ENCODE measurements at regions not wholly inside any gene's neighbourhood (a gene's known extent, or its start where the extent isn't known, plus 50 kb on each side); places are given as distances from the start of the nearest gene placed in this dataset.

DNA sequence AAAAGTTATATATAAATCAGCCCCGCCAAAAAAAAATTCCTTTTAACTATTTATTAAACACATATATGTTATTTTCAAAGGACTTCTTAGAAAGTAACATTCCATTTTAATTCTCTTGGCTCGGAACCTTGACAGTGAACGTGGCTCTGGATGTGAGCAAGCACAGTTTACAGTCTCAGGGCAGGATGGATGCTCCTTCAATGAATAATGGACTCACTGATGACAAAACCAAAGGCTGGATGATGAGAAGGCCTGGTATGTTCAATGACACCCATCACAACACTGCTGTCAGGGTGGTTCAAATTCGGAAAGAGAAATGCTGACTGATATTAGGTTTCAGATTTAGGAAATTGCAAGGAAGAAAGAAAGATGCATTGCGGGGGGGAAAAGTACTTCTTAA, 148.8 kb downstream of the SIPA1L2 start:
- no peak for DNase-seq (ENCODE audit: low spot score)

DNA sequence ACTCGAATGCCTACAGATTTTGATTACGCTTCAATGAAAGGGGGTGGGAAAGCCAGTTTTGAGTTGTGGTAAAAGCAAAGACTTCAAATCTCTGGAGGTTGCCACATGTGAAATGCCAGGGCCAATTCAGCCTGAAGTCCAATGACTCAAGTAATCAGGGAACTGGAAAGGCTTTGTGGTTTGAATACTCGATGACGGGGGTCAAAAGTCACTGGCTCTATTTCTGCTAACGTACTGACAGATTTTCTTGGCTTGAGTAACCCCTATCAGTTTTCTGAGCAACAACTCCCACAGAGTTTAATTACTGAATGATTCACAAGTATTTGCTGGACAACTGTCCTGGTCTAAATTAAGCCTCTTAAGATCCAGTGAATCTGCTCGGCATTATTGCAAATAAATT, 152.2 kb downstream of the SIPA1L2 start:
- peak; percentile 86 for DNase-seq (ENCODE audit: low spot score)

DNA sequence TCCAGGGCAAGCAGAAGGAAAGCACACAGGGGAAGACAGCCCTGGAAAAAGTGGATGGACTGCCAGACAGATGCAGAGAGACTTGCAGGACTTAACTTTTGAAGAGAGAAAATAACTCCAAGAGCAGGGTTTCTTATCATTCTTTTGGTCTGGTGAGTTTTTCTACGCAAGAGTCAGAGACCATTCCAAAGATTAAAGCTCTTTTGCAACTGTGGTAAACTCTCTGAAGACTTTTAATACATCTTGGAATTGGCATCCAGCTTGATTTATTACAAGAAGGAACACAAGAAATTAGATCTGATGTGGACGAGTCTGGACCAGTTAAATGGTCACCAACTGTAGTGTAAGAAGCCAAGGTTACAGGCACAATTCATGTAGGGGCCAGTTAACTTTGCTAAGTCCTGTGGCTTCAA, 153.4 kb downstream of the SIPA1L2 start:
- peak; percentile 90 for DNase-seq (ENCODE audit: low spot score)

DNA sequence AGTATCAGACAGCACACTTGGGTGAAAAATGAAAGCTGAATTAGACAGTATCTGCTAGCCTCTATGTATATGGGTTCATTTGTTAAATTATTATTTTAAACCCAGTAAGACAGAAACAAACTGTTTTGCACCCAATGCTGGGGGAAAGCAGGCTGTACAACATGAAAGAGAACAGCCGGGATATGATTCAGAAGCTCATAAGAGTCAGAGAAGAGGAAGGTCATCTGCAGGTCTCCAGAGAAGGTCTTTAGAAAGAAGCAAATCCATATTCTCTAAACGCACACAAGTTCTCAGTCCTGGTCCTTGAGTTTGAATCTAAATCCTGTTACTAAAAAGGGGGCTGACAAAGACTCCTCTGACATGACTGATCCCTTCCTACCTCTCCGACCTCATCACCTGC, 155.1 kb downstream of the SIPA1L2 start:
- peak; percentile 48 for DNase-seq (ENCODE audit: low spot score)

DNA sequence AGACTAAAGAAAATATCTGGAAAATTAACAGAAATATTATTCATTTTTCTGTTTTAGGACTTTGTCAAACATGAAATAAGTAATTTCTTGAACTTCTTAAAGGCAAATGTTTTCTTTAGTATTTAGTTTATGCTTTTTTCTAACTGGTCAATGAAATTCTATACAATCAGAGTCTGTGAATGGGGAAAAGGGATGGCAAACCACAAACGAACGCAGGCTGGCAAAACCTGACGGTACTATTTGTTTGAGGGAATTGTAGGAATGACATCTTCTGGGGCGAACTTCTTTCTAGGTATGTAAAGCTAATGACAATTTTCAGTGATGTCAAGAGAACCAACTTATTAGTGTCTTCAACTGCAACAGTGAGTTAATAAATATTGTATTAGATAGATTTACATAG, 156.0 kb downstream of the SIPA1L2 start:
- DNase-seq (ENCODE audit: low spot score): no peak

DNA sequence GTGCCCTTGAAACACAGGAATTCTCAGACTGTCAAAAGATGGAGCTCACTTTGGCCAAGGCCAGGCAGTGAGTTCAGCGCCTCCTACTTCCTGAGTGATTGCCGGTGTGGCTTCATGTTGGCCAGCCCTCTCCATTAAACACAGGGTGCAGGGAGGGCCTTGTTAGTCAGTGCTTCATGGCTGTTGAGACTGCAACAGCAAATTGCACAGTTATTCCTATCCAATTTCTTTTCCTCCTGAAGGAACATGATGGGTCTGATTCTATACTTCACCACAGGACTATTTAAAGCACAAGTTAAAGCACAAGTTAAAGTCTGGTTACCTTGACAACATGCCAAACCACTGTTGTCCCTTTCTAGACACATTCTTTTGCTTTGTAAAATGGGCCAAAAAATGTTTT, 156.6 kb downstream of the SIPA1L2 start:
- DNase-seq (ENCODE audit: low spot score): peak; percentile 63

DNA sequence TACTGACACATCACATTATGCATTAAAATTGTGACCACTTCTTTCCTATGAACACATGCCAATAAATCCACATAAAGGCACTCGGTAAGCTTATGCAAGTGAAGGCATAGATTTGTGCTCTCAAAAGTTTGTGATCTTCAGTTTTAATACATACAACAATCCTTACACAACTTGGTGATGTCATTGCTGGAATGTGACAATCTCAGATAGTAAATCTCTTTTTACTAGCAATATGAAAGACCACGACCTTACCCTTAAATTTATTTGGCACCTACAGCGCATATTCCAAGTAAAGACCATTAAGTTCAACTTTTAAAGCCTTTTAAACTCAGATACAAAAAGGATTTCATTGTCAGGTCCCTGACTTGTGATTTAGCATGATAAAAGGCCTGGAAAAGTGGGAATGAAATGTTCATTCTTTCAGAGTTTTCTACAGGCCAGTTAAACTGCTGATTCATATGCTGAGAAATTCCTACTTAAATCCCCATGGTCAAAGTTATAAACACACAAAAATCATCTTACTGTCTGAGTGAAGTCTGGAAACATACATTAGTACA, 157.4 kb downstream of the SIPA1L2 start:
- peak; percentile 93 for DNase-seq (ENCODE audit: low spot score)

DNA sequence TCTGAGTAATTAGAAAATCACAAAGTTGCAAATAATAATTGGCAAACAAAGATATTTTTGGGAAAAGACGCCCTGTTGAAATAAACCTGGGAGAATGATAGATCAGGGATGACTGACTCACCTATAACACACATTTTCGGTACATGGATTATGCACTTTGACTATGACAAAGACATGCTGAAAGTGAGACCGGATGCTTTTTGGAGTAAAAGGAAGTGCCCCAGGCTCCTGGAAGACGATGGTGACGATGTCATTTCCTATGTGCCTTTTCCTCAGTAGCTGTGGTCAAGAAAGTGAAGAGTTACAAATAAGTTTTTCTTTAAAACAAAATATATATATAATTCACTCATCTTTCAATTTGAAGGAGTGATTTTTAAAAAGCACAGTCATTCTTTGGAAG, 158.7 kb downstream of the SIPA1L2 start:
- no peak for DNase-seq (ENCODE audit: low spot score)

DNA sequence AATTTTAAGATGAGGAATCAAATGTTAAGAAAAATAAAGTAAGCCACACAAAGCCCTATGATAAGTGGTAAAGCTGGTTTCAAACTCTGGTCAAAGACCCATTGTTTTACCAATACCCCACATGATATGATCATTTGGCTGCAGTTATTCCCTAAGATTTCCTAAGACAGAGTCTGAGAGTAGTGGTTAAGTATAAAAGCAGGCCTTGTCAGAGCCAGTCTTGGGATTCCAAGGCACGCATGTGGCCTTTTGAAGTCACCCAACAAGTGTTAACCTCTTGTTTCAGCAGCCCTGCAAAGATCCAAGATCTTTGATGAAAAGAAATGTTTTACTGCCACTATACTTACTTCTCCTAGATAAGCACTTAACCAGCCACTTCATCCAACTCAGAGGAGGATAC, 159.2 kb downstream of the SIPA1L2 start:
- DNase-seq (ENCODE audit: low spot score): no peak

DNA sequence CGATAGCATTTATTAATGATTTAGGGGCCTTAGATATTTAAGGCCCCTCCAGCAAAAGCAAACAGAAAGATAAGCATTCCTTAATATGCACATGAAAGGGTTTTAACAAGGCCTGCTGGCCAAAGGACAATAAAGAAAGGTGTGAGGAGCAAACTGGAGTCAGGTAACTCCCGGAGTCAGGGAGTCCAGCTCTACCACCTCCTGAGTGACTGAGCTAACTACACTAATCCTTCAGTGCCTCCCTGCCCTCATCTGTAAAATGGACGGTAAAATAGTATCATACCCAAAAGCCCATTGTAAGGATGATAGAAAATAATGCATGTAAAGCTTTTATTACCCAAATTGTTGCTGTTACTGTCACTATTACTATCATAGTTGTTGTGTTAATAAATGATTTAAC, 161.7 kb downstream of the SIPA1L2 start:
- DNase-seq (ENCODE audit: low spot score): no peak

DNA sequence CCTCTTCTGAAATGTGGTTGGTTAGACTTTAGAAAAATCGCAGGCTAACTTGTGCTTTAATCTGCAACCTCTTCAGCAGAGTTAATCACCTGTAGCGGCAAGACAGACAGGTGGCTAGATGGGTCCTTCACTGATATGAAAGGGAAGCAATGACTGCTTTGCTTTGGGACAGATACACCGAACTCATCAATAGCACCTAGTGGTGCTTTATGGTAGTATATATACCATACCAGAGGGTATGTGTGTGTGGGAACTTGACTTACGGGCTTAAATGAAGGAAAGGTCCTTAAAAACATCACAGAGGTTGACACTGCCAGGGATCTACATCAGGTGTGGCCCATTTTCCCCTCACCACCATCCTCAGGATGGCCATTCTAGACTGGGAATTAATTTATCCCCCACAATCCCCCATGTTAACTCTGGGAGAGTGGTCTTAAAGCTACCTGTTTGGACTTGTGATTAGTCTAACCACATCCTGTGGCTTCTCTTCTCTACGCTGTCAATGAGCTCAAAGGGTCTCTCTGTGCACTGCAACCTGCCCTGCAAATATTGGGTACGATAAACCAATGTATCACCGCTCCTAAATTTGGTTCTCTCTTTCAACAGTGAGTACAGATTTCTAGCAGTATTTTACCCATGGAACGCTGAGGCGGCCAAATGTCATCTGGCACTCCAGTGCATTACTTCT, 162.7 kb downstream of the SIPA1L2 start:
- DNase-seq (ENCODE audit: low spot score): no peak

DNA sequence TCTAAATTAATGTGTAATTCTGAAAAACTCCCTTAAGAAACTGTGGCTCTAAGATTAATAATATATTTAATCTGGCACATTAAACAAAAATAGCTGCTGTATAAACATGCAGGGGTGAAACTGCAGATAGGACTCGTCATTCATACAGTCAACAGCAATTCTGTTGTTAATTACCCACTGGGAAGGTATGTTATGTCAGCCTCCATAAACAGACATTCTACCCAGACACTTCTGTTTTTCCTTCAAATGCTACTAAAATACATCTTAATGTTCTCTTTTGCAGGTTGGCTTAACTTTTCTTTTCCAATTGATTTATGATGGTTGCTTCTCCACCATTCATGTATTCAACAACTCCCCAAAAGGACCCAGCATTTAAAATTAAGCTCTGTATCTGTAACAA, 165.6 kb downstream of the SIPA1L2 start:
- no peak for DNase-seq (ENCODE audit: low spot score)

DNA sequence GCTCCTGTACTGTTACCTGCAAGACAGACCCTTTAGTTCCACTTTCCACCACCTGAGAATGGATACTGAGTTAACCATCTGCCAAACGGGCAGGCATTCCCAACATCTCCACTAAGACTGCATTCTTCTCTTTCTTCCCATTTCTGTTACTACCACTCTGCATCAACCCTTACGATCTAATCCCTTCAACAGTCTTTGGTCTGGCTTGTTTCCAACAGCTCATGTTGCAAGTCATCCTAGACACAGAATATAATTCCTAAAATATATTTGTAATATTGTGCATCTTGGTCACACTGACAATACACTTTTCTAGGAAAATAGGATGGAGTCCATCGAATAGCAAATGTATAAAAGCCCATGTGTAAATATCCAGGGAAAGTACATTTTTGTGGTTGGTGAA, 166.7 kb downstream of the SIPA1L2 start:
- no peak for DNase-seq (ENCODE audit: low spot score)

DNA sequence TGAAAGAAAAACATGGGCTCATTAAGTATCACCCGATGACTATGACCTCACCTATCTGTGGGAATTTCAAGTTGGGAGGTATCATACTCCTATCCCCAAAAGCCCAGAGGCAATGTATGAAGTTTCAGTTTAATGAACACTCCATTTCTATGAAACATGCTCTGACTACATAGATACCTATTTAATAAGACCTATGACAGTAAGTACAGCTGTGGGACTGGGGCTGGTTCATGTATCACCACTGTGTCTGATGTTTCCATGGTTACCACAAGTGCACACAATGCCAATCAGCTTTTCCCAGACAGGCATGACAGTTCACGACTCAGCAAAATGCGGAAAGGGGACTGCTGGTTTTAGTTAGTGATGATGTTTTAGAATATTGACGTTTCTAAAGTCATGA, 167.7 kb downstream of the SIPA1L2 start:
- no peak for DNase-seq (ENCODE audit: low spot score)

DNA sequence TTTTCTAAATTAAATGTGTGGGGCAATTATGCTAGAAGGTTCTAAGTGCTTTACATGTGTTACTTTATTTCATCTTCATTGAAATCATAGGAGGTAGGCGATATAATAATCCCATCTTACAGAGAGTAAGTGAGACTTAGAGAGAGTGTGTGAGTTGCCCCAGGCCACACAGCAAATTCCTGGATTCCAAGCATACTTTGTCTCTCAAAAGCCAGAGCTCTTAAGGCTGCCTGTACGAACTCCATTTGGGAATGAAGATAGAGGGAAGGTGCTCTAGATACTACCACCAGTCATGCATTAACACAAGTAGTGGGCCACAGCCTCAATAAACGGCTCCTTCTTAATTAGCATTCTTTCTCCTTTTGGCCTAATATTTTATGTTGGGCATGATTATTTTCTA, 170.1 kb downstream of the SIPA1L2 start:
- no peak for DNase-seq (ENCODE audit: low spot score)

DNA sequence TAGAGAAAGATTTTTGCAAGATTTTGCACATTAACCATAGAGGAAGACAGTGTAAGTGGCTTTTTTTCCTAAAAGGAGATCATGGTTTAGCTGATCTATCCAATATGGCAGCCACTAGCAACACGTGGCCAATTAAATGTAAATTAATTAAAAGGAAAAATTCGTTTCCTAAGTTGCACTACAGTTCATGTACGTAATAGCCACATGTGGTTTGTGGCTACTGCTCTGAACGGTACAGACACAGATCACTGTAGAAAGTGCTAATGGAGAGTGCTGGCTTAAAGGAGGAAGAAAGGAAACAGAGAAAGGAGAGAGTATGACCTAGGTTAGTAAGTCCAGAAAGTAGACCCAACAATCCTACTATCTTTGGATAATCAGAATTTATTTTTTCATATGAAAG, 170.8 kb downstream of the SIPA1L2 start:
- no peak for DNase-seq (ENCODE audit: low spot score)

DNA sequence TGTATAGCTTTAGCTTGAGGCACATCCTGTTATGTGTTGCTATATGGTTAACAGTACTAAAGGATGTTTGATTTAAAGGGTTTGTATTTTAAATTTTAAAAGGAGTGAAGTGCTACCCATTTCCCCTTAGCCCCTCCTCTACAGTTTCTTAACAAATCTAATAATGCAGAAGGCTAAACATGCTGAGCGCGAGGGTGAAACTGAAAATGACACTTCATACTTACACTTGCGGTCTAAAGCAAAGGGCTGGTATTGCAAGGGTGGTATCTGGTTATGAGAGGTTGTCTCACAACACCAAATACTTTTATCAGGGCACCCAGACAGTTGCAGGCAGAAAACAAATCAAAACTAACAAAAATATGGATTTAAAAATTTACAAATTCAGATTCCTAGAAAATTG, 172.3 kb downstream of the SIPA1L2 start:
- no peak for DNase-seq (ENCODE audit: low spot score)

DNA sequence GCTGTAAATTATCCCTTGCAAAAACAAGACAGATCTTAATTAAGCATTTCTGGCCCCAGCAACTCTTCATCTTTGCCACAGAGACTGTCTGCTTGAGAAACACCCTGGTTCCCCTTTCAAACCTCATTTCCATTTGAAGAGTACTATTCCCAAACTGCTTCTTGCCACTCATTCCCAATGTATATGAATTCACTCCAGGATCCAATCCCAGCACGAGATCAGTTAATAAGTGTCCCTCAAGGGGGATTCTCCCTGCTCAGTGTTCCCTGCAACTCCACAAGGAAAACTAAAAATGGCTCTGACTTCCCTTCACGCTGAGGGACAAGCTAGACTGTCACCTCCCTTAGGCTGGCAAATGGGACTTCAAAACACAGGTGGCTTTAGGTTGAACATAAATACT, 173.2 kb downstream of the SIPA1L2 start:
- no peak for DNase-seq (ENCODE audit: low spot score)

DNA sequence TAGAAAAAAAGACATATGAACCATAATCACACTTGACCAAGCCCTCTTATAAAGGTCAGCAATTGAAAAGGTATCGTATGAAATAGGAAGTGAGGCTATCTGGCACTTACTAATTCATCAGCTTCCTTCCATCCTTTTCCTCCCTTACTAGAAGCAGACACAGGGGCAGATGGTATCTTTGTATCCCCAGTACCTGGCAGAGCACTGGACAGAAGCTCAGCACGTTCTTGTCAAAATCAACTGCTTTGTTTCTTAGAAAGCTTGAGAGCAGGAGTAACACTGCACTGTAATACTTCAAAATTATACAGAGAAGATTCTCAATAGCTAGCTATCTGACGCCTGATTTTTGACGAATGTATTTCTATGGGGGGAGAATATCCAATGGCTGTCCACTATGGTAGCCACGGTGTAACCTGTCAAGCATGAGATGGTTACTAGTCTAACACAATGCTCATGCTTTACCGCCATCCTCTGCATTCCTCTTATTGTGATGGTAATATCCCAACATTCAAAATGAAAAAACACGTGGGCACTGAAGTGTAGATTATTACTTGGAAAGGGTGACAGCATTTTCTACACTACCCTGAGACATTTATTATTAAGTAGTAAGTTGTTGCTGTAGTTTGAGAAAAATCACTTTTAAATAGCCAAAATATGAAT, 175.6 kb downstream of the SIPA1L2 start:
- DNase-seq (ENCODE audit: low spot score): no peak

DNA sequence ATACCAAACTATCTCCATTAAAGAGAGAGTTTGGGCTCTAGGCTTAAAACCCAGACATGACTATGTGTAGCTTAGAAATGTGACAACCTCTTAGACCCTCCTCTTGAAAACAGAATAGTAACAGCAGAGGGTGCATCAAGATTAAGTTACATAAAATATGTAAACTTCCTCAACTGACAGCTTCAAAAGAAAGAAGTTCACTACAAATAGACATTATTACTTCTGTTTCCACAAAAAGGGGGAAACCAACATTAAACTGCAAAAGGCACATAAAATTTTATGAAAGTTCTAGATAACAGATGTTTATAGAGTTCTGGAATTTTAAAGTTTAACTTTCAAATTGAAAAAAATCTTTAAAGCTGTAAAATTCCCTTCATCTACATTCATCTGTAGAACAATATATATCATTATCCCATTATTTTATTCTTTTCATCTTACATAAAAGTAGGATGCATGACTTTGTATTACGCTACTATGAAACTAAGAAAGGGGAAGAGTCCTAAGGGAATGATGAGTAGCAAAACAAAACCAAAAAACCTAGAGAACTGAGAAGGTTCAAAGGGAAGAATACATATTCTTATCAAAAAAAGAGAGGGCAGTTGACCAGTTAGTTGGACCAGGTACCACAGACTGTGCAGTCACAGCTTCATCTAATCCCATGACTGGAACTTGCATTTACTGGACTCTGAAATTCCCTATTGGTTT, 177.0 kb downstream of the SIPA1L2 start:
- no peak for DNase-seq (ENCODE audit: low spot score)

DNA sequence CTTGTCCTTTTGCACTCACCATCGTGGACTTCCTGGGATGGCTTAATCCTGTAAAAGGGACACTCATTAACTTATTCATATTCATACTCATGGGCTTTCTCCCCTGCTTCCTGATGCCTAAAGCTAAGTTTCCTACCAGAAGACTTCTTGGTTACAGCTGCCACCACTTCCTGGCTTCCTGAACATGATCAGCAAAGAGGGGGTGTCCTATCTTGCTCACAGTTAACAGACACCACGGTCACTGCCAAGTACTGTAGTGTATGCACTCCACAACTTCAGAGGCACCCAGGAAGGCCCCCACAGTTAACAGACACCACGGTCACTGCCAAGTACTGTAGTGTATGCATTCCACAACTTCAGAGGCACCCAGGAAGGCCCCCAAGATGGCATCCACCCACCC, 177.8 kb downstream of the SIPA1L2 start:
- DNase-seq (ENCODE audit: low spot score): no peak

DNA sequence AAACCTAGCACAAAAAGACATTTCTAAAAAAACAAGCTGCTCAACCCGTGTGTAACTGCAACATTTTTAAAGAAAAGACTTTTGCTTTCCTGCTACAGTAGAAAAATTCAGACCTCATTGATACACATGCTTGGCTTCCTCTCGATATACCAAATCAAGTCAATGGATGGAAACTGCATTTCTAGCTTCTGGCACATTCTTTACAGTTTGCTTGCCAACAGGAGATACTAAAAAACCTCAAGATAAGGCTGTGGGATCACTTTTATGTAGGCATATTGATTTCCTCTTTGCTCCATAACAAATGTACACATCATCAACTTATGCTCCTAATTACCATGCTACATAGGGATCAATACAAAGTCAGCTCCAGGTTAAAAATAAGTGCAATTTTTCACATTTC, 178.4 kb downstream of the SIPA1L2 start:
- no peak for DNase-seq (ENCODE audit: low spot score)

DNA sequence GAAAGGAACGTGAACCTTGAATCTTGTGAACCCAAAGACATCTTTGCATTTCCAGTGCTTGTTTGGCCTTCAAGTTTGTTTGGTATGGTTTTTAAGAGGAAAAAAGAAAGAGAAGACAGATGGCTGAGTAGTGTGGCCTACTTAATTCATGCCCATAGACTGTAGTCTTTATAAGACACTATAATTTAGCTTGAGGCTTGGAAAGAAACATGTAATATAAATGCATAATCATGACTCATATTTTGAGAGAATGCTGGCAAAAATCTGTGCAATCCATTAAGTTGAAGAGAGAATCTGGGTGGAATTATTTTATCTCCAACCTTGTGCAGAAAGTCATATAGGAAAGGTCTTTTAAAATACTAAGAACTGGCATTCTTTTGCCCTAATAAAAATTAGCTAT, 179.3 kb downstream of the SIPA1L2 start:
- DNase-seq (ENCODE audit: low spot score): peak; percentile 65
